Cerebellar cortex (tissue), 1 donor: ENCODE measurements at regions not wholly inside any gene's neighbourhood (a gene's known extent, or its start where the extent isn't known, plus 50 kb on each side); places are given as distances from the start of the nearest gene placed in this dataset.
"Not testable (repeated sequence)": the region's sequence is repeated elsewhere in the genome, so short reads cannot be mapped to it uniquely, and the experiment has no call there.

Experiments
- DNase-seq: peaks from one replicate; pipeline ENCODE4 v3.0.0-alpha.2; 2015; ENCODE audit warnings: low spot score

- DNase-seq, result no peak
Observed at GRCh38 chr3:184440151-184440550, 60.3 kb downstream of the CHRD start.

DNA sequence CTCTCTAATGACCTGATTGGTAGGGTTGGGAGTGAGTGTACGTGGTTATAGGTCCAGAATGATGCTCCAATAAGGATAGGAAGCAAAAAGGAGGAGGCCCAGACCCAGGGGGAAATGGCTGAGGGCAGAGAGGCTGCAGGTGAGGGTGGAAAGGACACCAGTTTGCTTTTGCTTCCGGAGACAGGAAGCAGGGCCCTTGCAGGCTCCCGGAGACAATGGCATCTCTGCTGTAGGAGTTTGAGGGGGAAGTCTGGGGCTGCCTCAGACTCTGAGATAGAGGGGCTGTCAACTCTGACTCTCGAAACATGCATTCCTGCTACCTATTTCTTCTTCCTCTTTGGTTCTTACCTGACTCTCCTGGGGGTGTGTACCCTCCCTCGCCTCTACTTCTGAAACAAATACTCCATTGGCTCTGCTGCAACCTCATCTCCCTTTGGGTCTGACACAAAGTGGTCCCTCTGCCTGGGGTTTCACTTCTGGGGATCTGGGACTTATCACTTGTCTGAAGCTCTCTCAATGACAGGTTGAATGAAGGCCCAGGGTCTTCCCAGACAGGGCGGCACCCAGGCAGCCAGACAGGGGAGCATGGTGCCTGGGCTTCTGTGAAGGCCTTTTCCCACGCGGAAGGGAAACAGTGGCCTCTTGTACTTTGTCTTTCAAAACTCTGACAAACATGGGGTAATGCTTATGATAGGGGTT is 61.5 kb downstream of the CHRD start:
- no peak for DNase-seq

- DNase-seq, result no peak
Observed at GRCh38 chr3:184443364-184443763, 63.5 kb downstream of the CHRD start.

- DNase-seq, result no peak
Observed at GRCh38 chr3:184443831-184444230, 64.0 kb downstream of the CHRD start.

- DNase-seq, result no peak
Observed at GRCh38 chr3:184448321-184449160, 68.7 kb downstream of the CHRD start.

- no peak for DNase-seq
Observed at GRCh38 chr3:184449161-184449515, 69.3 kb downstream of the CHRD start.

DNA sequence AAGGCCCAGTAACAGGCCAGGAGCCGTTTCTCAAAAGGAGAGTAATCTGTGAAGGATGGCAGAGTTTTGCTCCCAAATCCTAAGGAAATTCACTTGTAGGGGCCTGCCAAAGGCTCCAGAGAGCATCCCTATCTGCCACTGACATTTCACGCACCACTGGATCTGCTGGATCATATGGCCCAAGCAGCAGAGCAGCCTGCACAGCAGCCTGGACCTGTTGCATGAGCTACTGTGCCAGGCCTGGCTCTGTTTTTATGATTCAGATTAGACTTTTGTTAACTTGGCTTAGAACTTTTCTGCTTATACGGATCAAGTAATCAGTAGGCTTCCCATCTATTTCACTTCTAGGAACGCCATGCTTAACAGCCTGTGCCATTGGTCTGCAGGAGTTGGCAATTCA is 70.7 kb downstream of the CHRD start:
- no peak for DNase-seq

- DNase-seq, result no peak
Observed at GRCh38 chr3:184453296-184453695, 73.4 kb downstream of the CHRD start.

GRCh38 chr3:184455991-184456390 is 76.1 kb downstream of the CHRD start:
- DNase-seq, result peak; percentile 57

GRCh38 chr3:184456476-184456875 is 76.6 kb downstream of the CHRD start:
- peak; percentile 4 for DNase-seq

- DNase-seq, result no peak
Observed at GRCh38 chr3:184457329-184457728, 77.5 kb downstream of the CHRD start.

DNA sequence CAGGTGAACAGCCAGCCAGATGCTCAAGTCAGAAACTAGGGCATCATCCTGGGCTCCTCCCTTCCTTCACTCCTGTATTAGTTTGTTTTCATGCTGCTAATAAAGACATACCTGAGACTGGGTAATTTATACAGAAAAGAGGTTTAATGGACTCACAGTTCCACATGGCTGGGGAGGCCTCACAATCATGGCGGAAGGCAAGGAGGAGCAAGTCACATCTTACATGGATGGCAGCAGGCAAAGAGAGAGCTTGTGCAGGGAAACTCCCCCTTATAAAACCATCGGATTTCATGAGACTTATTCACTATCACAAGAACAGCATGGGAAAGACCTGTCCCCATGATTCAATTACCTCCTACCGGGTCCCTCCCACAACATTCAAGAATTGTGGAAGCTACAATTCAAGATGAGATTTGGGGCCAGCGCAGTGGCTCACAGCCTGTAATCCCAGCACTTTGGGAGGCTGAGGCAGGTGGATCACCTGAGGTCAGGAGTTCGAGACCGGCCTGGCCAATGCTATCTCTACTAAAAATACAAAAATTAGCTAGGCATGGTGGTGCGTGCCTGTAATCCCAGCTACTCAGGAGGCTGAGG is 78.0 kb downstream of the CHRD start:
- DNase-seq, result not testable (repeated sequence)

GRCh38 chr3:184459355-184459754 is 79.5 kb downstream of the CHRD start:
- DNase-seq, result no peak

GRCh38 chr3:184460276-184460675 is 80.4 kb downstream of the CHRD start:
- DNase-seq, result no peak

GRCh38 chr3:184461219-184461618 is 81.4 kb downstream of the CHRD start:
- DNase-seq, result no peak

DNA sequence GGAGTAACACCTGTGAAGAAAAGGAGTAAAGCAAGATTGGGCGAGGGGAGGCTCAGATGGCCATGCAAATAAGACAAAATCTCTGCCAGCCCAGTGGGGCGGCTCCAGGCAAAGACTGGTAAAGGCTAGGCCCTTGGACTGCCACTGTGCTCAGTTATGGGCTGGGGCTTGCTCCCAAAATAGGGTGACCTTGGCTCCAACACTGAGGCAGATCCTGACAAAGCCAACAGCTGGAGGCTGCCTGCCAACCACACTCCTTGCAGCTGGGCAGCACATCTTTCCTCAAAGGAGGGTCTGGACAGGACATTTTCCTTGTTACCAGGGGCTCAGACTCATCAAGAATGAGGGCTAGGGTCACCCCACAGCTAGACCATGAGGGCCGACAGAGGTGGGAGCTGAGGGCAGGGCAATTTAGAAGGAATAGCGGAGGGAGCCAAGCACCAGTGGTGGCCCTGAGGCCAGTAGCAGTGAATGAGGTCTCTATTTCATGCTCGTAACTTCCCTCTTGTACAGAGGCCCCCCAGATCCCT is 86.1 kb downstream of the CHRD start:
- no peak for DNase-seq

GRCh38 chr3:184466413-184466960 is 86.6 kb downstream of the CHRD start:
- DNase-seq, result no peak

GRCh38 chr3:184467171-184467570 is 87.3 kb downstream of the CHRD start:
- no peak for DNase-seq

DNA sequence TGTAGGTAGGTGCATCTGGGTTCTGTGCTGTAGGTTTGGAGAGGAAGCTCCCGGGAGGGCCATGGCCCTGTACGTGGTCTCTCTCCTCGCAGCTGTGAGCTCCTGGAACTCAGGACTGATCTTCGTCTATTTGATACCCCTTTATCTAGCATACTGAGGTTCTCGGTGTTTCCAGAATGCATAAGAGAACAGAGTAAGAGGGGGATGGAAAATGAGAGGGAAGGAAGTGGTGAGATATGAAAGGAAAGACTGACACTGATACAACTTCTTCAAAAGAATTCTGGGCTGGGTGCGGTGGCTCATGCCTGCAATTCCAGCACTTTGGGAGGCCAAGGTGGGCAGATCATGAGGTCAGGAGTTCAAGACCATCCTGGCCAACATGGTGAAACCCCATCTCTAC is 90.7 kb downstream of the CHRD start:
- no peak for DNase-seq

GRCh38 chr3:184471439-184471838 is 90.1 kb upstream of the EPHB3 start:
- no peak for DNase-seq

GRCh38 chr3:184472723-184473428 is 88.7 kb upstream of the EPHB3 start:
- no peak for DNase-seq

DNA sequence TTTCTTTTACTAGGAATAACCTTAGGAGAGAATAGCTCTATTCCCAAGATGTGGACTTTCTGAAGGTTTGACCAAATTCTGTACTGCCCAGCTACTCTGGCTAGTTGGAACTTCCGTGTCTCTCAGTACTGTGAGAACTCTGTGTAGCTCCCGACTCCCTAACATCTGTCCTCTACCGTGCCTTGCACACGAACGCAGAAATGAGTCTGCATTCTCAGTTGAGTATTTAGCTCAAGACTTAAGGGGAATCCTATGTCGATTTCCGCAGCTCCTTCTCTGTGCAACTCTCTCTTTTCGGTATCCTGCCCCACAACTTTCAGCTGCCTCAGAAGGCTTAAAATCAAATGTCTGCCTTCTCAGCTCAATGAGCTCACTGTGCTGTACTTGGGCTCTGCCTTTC is 86.7 kb upstream of the EPHB3 start:
- DNase-seq, result no peak
